Sigmoid colon (tissue), 4 donors: ENCODE measurements at regions not wholly inside any gene's neighbourhood (a gene's known extent, or its start where the extent isn't known, plus 50 kb on each side); places are given as distances from the start of the nearest gene placed in this dataset.

Experiments
- CTCF ChIP-seq, 4 experiments: fragments of 450-650 bp in 3 of 4; fragments of 200-600 bp in 1 of 4; IDR thresholded peaks; one replicate each; pipeline ENCODE4 v1.5.1; 2016 to 2019; ENCODE audit warnings: antibody characterized with exemption in 4 of 4, mild to moderate bottlenecking in 3 of 4, moderate library complexity in 2 of 4
- EP300 ChIP-seq, 4 donors: sonication (generic); formaldehyde crosslinking; IDR thresholded peaks; one replicate each; pipeline ENCODE4 v1.6.1; 2017; ENCODE audit warnings: antibody characterized with exemption in 4 of 4
- POLR2A ChIP-seq, 2 donors: fragments of 450-650 bp; IDR thresholded peaks; one replicate each; pipeline ENCODE4 v1.6.1; 2016; ENCODE audit warnings: antibody characterized with exemption in 2 of 2, mild to moderate bottlenecking in 2 of 2, moderate library complexity in 2 of 2
- POLR2AphosphoS5 ChIP-seq, 4 donors: sonication (generic); formaldehyde crosslinking; IDR thresholded peaks; one replicate each; pipeline ENCODE4 v1.6.1; 2017; ENCODE audit warnings: antibody characterized with exemption in 4 of 4

- TF ChIP-seq CTCF (IDR thresholded peaks at IDR 0.05) (no peak), POLR2A (IDR thresholded peaks at IDR 0.05) (no peak), POLR2AphosphoS5 (IDR thresholded peaks at IDR 0.05) (no peak), EP300 (IDR thresholded peaks at IDR 0.05) (no peak)
These were observed 290.4 kb downstream of the SLITRK6 start for GRCh38 chr13:85508683-85509329.
